ENCODE measurements at regions not wholly inside any gene's neighbourhood (a gene's known extent, or its start where the extent isn't known, plus 50 kb on each side); places are given as distances from the start of the nearest gene placed in this dataset.

DNA sequence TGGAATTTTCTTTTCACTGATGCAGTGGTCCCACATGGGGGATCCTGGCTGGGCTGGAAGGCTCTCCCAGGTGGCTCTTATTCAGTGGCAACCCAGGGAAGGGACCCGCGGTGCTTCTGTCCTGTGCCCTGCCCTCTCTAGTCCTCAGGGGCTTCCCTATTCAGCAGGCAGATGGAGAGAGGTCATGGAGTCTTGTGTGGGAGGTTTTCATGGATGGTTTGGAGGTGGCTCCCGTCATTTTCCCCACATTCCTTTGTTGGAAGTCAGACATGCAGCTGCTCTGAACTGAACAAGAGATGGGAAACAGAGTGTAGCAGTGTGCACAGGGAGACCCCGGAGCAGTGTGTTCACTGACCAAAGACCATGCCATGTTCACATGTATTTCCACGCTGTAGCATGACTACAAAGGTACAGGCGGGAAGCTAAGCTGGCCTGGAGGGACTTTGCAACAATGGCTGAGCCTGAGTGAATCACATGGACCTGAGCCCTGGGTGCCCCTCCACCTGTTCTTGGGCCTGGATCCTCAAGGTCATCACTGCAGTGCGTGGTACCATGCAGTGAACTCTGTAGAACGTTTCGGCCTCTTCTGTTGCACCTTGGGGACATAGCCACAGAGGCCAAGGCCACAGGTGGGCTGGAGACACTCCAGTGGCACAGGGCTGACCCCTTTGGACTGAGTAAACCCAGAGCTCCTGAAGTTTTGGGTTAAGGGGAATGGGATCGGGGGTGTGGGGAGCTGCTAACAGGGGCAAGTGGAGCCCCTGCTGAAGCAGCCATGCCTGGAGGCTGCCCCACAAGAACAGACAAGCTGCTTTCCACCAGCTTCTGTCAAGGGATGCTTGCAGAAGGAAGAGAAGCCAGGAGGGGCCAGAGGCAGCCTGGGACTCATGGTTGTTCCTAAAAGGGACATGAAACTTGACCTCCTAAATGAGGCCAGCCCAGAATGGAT is 123.0 kb downstream of the ASB7 start:
- WGBS, 2 donors: 82 to 92% methylated on average over 7 to 10 of the region's 10 CpGs
- H3K36me3 ChIP-seq: no peaks in the 10 kb centered on the region
- no peak overlapping the region for H3K27ac ChIP-seq
- no peaks in the 10 kb centered on the region for H3K9me3 ChIP-seq
- intact Hi-C loops (cut with DNase I): no loop called here
- TF ChIP-seq POLR2A (IDR thresholded peaks at IDR 0.05) (no peak), CTCF (IDR thresholded peaks at IDR 0.05) (no peak)
- DNase-seq: no peak
- peaks cover 22 to 28% of the 10 kb centered on the region in 2 donors for H3K4me1 ChIP-seq
- H3K27me3 ChIP-seq: no peaks in the 10 kb centered on the region
- H3K4me3 ChIP-seq (replicated peaks in 1 of 3): no peak overlapping the region

DNA sequence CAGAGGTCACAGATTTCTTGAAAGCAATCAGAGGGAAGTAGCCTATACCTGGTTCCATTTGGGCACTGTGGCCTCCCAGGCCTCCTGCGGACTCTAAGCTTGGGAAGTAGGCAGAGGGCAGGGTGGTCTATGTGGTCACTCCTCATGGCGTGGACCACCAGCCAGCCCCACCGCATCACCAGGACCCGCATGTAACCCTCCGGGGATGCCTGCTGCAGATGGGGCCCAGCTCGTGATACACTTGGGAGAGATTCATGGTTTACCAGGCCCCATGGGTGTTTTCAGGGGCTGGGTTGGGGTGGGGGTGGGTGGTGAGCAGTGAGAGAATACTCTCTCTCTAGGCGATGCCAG is 123.7 kb downstream of the ASB7 start:
- Histone ChIP-seq H3K4me1 (peaks cover 20 to 22% of the 10 kb centered on the region in 2 donors), H3K27me3 (no peaks in the 10 kb centered on the region), H3K9me3 (no peaks in the 10 kb centered on the region), H3K27ac (no peak overlapping the region), H3K36me3 (no peaks in the 10 kb centered on the region), H3K4me3 (replicated peaks in 1 of 3) (no peak overlapping the region)
- DNase-seq: no peak
- WGBS, 2 donors: 93% methylated on average over 3 of the region's 7 CpGs; no CpG with 5 or more reads in 1 of the 2 donors
- TF ChIP-seq CTCF (IDR thresholded peaks at IDR 0.05): no peak
- no peak for TF ChIP-seq POLR2A (IDR thresholded peaks at IDR 0.05)
- intact Hi-C loops (cut with DNase I): no loop called here

- 88 to 89% methylated on average over 13 to 15 of the region's 15 CpGs for WGBS, 2 donors
- intact Hi-C loops (cut with DNase I): no loop called here
Observed at GRCh38 chr15:100726421-100727190, 124.2 kb downstream of the ASB7 start.

GRCh38 chr15:100727291-100727851 is 125.0 kb downstream of the ASB7 start:
- intact Hi-C loops (cut with DNase I): no loop called here
- no peaks in the 10 kb centered on the region for H3K27me3 ChIP-seq
- TF ChIP-seq CTCF (IDR thresholded peaks at IDR 0.05) (no peak), POLR2A (IDR thresholded peaks at IDR 0.05) (no peak)
- peaks cover 9 to 11% of the 10 kb centered on the region in 2 donors for H3K4me1 ChIP-seq
- H3K36me3 ChIP-seq: no peaks in the 10 kb centered on the region
- H3K4me3 ChIP-seq (replicated peaks in 1 of 3): no peak overlapping the region
- DNase-seq: no peak
- no peaks in the 10 kb centered on the region for H3K9me3 ChIP-seq
- H3K27ac ChIP-seq: no peak overlapping the region
- WGBS, 2 donors: 81 to 86% methylated on average over 21 of the region's 21 CpGs

More at GRCh38 chr15:100726421-100727190, 124.2 kb downstream of the ASB7 start:
- no peaks in the 10 kb centered on the region for H3K9me3 ChIP-seq
- DNase-seq: no peak
- no peak for TF ChIP-seq CTCF (IDR thresholded peaks at IDR 0.05)
- TF ChIP-seq POLR2A (IDR thresholded peaks at IDR 0.05): no peak
- H3K27me3 ChIP-seq: no peaks in the 10 kb centered on the region
- H3K4me1 ChIP-seq: peaks cover 14 to 16% of the 10 kb centered on the region in 2 donors
- no peak overlapping the region for H3K27ac ChIP-seq
- no peaks in the 10 kb centered on the region for H3K36me3 ChIP-seq
- no peak overlapping the region for H3K4me3 ChIP-seq (replicated peaks in 1 of 3)

Measured in thyroid gland (tissue), 4 donors.